H1 (cell line): ENCODE measurements at regions not wholly inside any gene's neighbourhood (a gene's known extent, or its start where the extent isn't known, plus 50 kb on each side); places are given as distances from the start of the nearest gene placed in this dataset.

Experiments
- BACH1 ChIP-seq: IDR thresholded peaks from 2 replicates; pipeline ENCODE4 v1.6.1; 2012; ENCODE audit warnings: low read length, improper control_type of control experiment
- BCL11A ChIP-seq, 2 experiments: IDR thresholded peaks; one replicate each; pipeline ENCODE4 v1.6.1; 2011; ENCODE audit warnings: low read depth in 2 of 2, low read length in 2 of 2, mild to moderate bottlenecking in 2 of 2
- CHD2 ChIP-seq: IDR thresholded peaks from 2 replicates; pipeline ENCODE4 v1.6.1; 2012; ENCODE audit warnings: low read length, improper control_type of control experiment
- CHD7 ChIP-seq: fragments of 300-600 bp; sonication (generic); IDR thresholded peaks from 2 replicates; pipeline ENCODE4 v1.7.1; 2012; ENCODE audit warnings: low read length, moderate library complexity, mild to moderate bottlenecking, inconsistent platforms; ENCODE audit not compliant: insufficient replicate concordance
- CTCF ChIP-seq, 3 experiments: IDR thresholded peaks; 1 replicate in 2 of 3; 2 replicates in 1 of 3; pipeline versions ENCODE4 v1.5.1 to v1.6.1; 2011; ENCODE audit warnings: low read length in 3 of 3, mild to moderate bottlenecking in 3 of 3, inconsistent platforms in 2 of 3, low read depth in 1 of 3, moderate library complexity in 1 of 3; ENCODE audit not compliant: insufficient read depth in 1 of 3; ENCODE audit errors: control extremely low read depth in 1 of 3
- GTF2F1 ChIP-seq: IDR thresholded peaks from 2 replicates; pipeline ENCODE4 v1.6.1; 2012; ENCODE audit warnings: low read depth, low read length, improper control_type of control experiment, borderline replicate concordance
- JUND ChIP-seq: IDR thresholded peaks from 2 replicates; pipeline ENCODE4 v1.6.1; 2011; ENCODE audit warnings: mild to moderate bottlenecking, improper control_type of control experiment, low read length
- NRF1 ChIP-seq: IDR thresholded peaks from 2 replicates; pipeline ENCODE4 v1.6.1; 2011; ENCODE audit warnings: mild to moderate bottlenecking, low read depth, low read length, improper control_type of control experiment
- POLR2AphosphoS5 ChIP-seq: IDR thresholded peaks from 2 replicates; pipeline ENCODE4 v1.6.1; 2011; ENCODE audit warnings: low read depth, low read length
- RAD21 ChIP-seq, 2 experiments: IDR thresholded peaks in 1 of 2; conservative IDR thresholded peaks in 1 of 2; 2 replicates each; pipeline ENCODE4 v1.6.1; 2011; ENCODE audit warnings: low read depth in 2 of 2, low read length in 2 of 2, improper control_type of control experiment in 1 of 2, inconsistent platforms in 1 of 2, mild to moderate bottlenecking in 1 of 2, moderate library complexity in 1 of 2
- SIRT6 ChIP-seq: IDR thresholded peaks from one replicate; pipeline ENCODE4 v1.7.1; 2012; ENCODE audit warnings: low read length, inconsistent platforms

- TF ChIP-seq CHD7: no peak
- no peak for TF ChIP-seq JUND
- TF ChIP-seq RAD21 (IDR thresholded peaks at IDR 0.05 in 1 of 2, conservative IDR thresholded peaks at IDR 0.05 in 1 of 2; ENCODE audit: low read depth in 2 of 2, low read length in 2 of 2): no peak
- no peak for TF ChIP-seq BACH1
- TF ChIP-seq CTCF (IDR thresholded peaks at IDR 0.05; ENCODE audit: control extremely low read depth in 1 of 3, insufficient read depth in 1 of 3, low read depth in 1 of 3, low read length in 3 of 3): no peak
- no peak for TF ChIP-seq BCL11A (IDR thresholded peaks at IDR 0.05; ENCODE audit: low read depth in 2 of 2, low read length in 2 of 2)
- TF ChIP-seq GTF2F1: no peak
- no peak for TF ChIP-seq CHD2
- TF ChIP-seq NRF1: no peak
- TF ChIP-seq SIRT6: no peak
- TF ChIP-seq POLR2AphosphoS5: no peak
These were observed 203.4 kb upstream of the ID2 start (continued) for GRCh38 chr2:8478471-8478793.
